K562 (cell line): ENCODE measurements at regions not wholly inside any gene's neighbourhood (a gene's known extent, or its start where the extent isn't known, plus 50 kb on each side); places are given as distances from the start of the nearest gene placed in this dataset.

Source experiments
- ATAC-seq: fragments of 200-7000 bp; cut with Tn5 transposase; 3 replicates; pipeline ENCODE4 v1.9.1; 2020; ENCODE audit warnings: moderate library complexity
- BruUV-seq: library from RNA; stranded (reverse); fragments of 400-500 nt; replicated peaks from 2 replicates; lab custom pipeline; 2021; lab: Mats Ljungman, UMichigan
- CTCF ChIA-PET: fragments of 300-600 bp; formaldehyde crosslinking; extraction: SDS; loops from one replicate; lab custom pipeline; 2021; ENCODE audit warnings: low intra/inter-chr PET ratio; lab: Yijun Ruan, JAX
- POLR2A ChIA-PET: fragments of 300-600, 350-650 bp; sonication (Branson Sonifier 250); formaldehyde crosslinking; extraction: SDS; loops from one replicate; lab custom pipeline; 2021; ENCODE audit warnings: antibody characterized with exemption, inconsistent platforms; lab: Yijun Ruan, JAX
- DNase-seq, 4 experiments: peaks; one replicate each; pipeline versions ENCODE4 v3.0.0 to v3.0.0-alpha.2; 2011 to 2018; ENCODE audit warnings: low spot score in 3 of 4, mixed read lengths in 3 of 4; ENCODE audit errors: extremely low read depth in 1 of 4
- FAIRE-seq: peaks from 2 replicates; lab custom pipeline; 2011; peaks lifted over from hg19 to GRCh38; lab: Jason Lieb, UNC
- H2AFZ ChIP-seq: 2 replicates; pipeline ENCODE4 v1.6.0; 2011; ENCODE audit warnings: low read depth, low read length, control low read depth, inconsistent platforms
- H3K27ac ChIP-seq: fragments of 200-600 bp; 3 replicates; pipeline ENCODE4 v1.8.0; 2011; ENCODE audit warnings: low read depth, mild to moderate bottlenecking, control low read depth, inconsistent platforms, low read length, moderate library complexity, mixed read lengths; ENCODE audit errors: extremely low read depth
- H3K27me3 ChIP-seq, 2 experiments: fragments of 300-600 bp in 1 of 2; 2 replicates in 1 of 2; 3 replicates in 1 of 2; pipeline versions ENCODE4 v1.6.0 to v1.8.0; 2011; ENCODE audit warnings: inconsistent platforms in 2 of 2, low read length in 2 of 2, mild to moderate bottlenecking in 1 of 2, mixed read lengths in 1 of 2, moderate library complexity in 1 of 2; ENCODE audit not compliant: control insufficient read depth in 2 of 2, insufficient read depth in 2 of 2
- H3K36me3 ChIP-seq: fragments of 300-600 bp; 3 replicates; pipeline ENCODE4 v1.8.0; 2011; ENCODE audit warnings: mild to moderate bottlenecking, low read length, inconsistent platforms; ENCODE audit not compliant: control insufficient read depth, insufficient read depth
- H3K4me1 ChIP-seq, 2 experiments: fragments of 200-600 bp in 1 of 2; replicated peaks in 1 of 2; 2 replicates in 1 of 2; 3 replicates in 1 of 2; pipeline versions ENCODE4 v1.5.1 to v1.8.0; 2011; ENCODE audit warnings: inconsistent platforms in 2 of 2, low read length in 2 of 2, mild to moderate bottlenecking in 1 of 2, mixed read lengths in 1 of 2, moderate library complexity in 1 of 2; ENCODE audit not compliant: control insufficient read depth in 2 of 2, insufficient read depth in 2 of 2
- H3K4me2 ChIP-seq: 2 replicates; pipeline ENCODE4 v1.6.1; 2011; ENCODE audit warnings: low read length, control low read depth, inconsistent platforms, mixed read lengths; ENCODE audit not compliant: insufficient read depth
- H3K4me3 ChIP-seq: fragments of 200-600 bp; sonication (generic), shearing (Covaris generic); 2 replicates; pipeline ENCODE4 v1.5.1; 2016; ENCODE audit warnings: control low read depth, inconsistent platforms
- H3K79me2 ChIP-seq: fragments of 200-600 bp; 3 replicates; pipeline ENCODE4 v1.8.0; 2011; ENCODE audit warnings: low read length, inconsistent platforms; ENCODE audit not compliant: control insufficient read depth, insufficient read depth
- H3K9ac ChIP-seq, 2 experiments: 2 replicates each; pipeline versions ENCODE4 v1.6.0 to v1.6.1; 2011; ENCODE audit warnings: low read depth in 2 of 2, low read length in 2 of 2, control low read depth in 1 of 2, inconsistent platforms in 1 of 2, mild to moderate bottlenecking in 1 of 2, mixed read lengths in 1 of 2; ENCODE audit not compliant: insufficient read depth in 1 of 2
- H3K9me1 ChIP-seq: one replicate; pipeline ENCODE4 v1.6.0; 2011; ENCODE audit warnings: inconsistent platforms, mild to moderate bottlenecking, low read length, moderate library complexity; ENCODE audit not compliant: control insufficient read depth, insufficient read depth
- H3K9me3 ChIP-seq: replicated peaks from 2 replicates; pipeline ENCODE4 v1.5.1; 2011; ENCODE audit warnings: low read depth, low read length, inconsistent platforms; ENCODE audit not compliant: control insufficient read depth, insufficient read depth
- H4K20me1 ChIP-seq: replicated peaks from 2 replicates; pipeline ENCODE4 v1.6.1; 2011; ENCODE audit warnings: low read length, inconsistent platforms, mixed read lengths; ENCODE audit not compliant: control insufficient read depth, insufficient read depth
- AFF1 ChIP-seq, 2 experiments: fragments of 450-650 bp; IDR thresholded peaks; 2 replicates each; pipeline ENCODE4 v1.6.1; 2018; ENCODE audit warnings: mild to moderate bottlenecking in 2 of 2, low read depth in 1 of 2; ENCODE audit not compliant: partially characterized antibody in 2 of 2
- ATF1 ChIP-seq, 2 experiments: fragments of 450-650 bp in 1 of 2; IDR thresholded peaks; 2 replicates each; pipeline ENCODE4 v1.6.1; 2016; ENCODE audit warnings: missing compliant biosample characterization in 1 of 2, missing genetic modification characterization in 1 of 2
- E2F5 ChIP-seq: sonication (generic); formaldehyde crosslinking; IDR thresholded peaks from 2 replicates; pipeline ENCODE4 v1.8.0; 2022; ENCODE audit warnings: mild to moderate bottlenecking, missing genetic modification reagents
- ELF2 ChIP-seq: fragments of 250-450 bp; sonication (Bioruptor Pico); IDR thresholded peaks from 2 replicates; pipeline ENCODE4 v1.5.0; 2021; ENCODE audit warnings: mild to moderate bottlenecking
- GABPA ChIP-seq: fragments of 200-800 bp; sonication (Bioruptor generic); conservative IDR thresholded peaks from 2 replicates; pipeline ENCODE4 v1.6.1; 2016; ENCODE audit warnings: low read depth, missing genetic modification characterization, missing compliant biosample characterization
- HIVEP1 ChIP-seq: fragments of 250-450 bp; sonication (Bioruptor Pico); IDR thresholded peaks from 2 replicates; pipeline ENCODE4 v1.4.0; 2020; ENCODE audit warnings: mild to moderate bottlenecking
- SMARCA5 ChIP-seq: fragments of 450-650 bp; IDR thresholded peaks from 2 replicates; pipeline ENCODE4 v1.6.1; 2016
- ZNF217 ChIP-seq: sonication (generic); formaldehyde crosslinking; IDR thresholded peaks from 2 replicates; pipeline ENCODE4 v1.8.0; 2022; ENCODE audit warnings: mild to moderate bottlenecking, missing genetic modification reagents
- WGBS: fragments of 100-300 bp; shearing (Covaris generic); methylation state at CpG from one replicate; pipeline ENCODE4 v1.1.6; 2016; ENCODE audit warnings: low coverage, mixed read lengths; ENCODE audit not compliant: insufficient coverage; ENCODE audit errors: missing lambda C conversion rate; 5-methylcytosine and 5-hydroxymethylcytosine counted together
- in situ Hi-C: fragments of 300-500 bp; cut with MboI; formaldehyde crosslinking; loops from 4 replicates; pipeline ENCODE4 v1.15.0; 2018; ENCODE audit warnings: inconsistent platforms, mixed read lengths
- intact Hi-C: fragments of 100-400 bp; cut with micrococcal nuclease; formaldehyde crosslinking; loops from 2 replicates; pipeline ENCODE4 v1.14.2; 2022
- TF ChIP-seq, protein P1 (sequence below): fragments of 450-650 bp; formaldehyde crosslinking; IDR thresholded peaks from 2 replicates; pipeline ENCODE4 v1.4.0; 2020; ENCODE audit warnings: mild to moderate bottlenecking, moderate library complexity

GRCh38 chr12:53887006-53887405 is 51.6 kb upstream of the HOXC13 start:
- BruUV-seq = no TSS peak
- H3K9me1 ChIP-seq = no peaks in the 10 kb centered on the region
- ATAC-seq (no peak), FAIRE-seq (no peak)
- WGBS = 3% methylated on average over 3 of the region's 3 CpGs
- CTCF ChIA-PET = no interaction called here
- no peak overlapping the region for H3K27ac ChIP-seq
- no peaks in the 10 kb centered on the region for H4K20me1 ChIP-seq
- H3K4me2 ChIP-seq = no peak overlapping the region
- H3K4me1 ChIP-seq = no peaks in the 10 kb centered on the region
- H3K9ac ChIP-seq = no peak overlapping the region
- intact Hi-C loops (no loop called here), in situ Hi-C loops (no loop called here)
- H3K27me3 ChIP-seq = peaks cover 0 to 4% of the 10 kb centered on the region in 2 experiments; a peak in 1 of 5 replicates
- no peaks in the 10 kb centered on the region for H3K79me2 ChIP-seq
- POLR2A ChIA-PET = no interaction called here
- no peaks in the 10 kb centered on the region for H3K9me3 ChIP-seq
- H3K36me3 ChIP-seq = no peaks in the 10 kb centered on the region
- no peak overlapping the region for H3K4me3 ChIP-seq
- no peak for TF ChIP-seq SMARCA5
- TF ChIP-seq ATF1 (CRISPR knock-in tag; IDR thresholded peaks at IDR 0.05) = no peak
- TF ChIP-seq ATF1 (tag; IDR thresholded peaks at IDR 0.05) = no peak
- TF ChIP-seq GABPA (tag) = no peak
- TF ChIP-seq HIVEP1 = no peak
- TF ChIP-seq E2F5 = no peak
- TF ChIP-seq, protein P1, sequence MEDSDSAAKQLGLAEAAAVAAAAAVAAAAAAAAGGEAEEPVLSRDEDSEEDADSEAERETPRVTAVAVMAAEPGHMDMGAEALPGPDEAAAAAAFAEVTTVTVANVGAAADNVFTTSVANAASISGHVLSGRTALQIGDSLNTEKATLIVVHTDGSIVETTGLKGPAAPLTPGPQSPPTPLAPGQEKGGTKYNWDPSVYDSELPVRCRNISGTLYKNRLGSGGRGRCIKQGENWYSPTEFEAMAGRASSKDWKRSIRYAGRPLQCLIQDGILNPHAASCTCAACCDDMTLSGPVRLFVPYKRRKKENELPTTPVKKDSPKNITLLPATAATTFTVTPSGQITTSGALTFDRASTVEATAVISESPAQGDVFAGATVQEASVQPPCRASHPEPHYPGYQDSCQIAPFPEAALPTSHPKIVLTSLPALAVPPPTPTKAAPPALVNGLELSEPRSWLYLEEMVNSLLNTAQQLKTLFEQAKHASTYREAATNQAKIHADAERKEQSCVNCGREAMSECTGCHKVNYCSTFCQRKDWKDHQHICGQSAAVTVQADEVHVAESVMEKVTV (CRISPR knock-in tag) = no peak
- no peak for TF ChIP-seq ELF2 (CRISPR knock-in tag)
- TF ChIP-seq ZNF217 (CRISPR knock-in tag) = no peak
- TF ChIP-seq AFF1 (IDR thresholded peaks at IDR 0.05; ENCODE audit: low read depth in 1 of 2, partially characterized antibody in 2 of 2) = no peak
- TF ChIP-seq, all 486 proteins: peak for 0
- DNase-seq = no peak
- no peak overlapping the region for H2AFZ ChIP-seq
